ENCODE measurements at regions not wholly inside any gene's neighbourhood (a gene's known extent, or its start where the extent isn't known, plus 50 kb on each side); places are given as distances from the start of the nearest gene placed in this dataset.

DNA sequence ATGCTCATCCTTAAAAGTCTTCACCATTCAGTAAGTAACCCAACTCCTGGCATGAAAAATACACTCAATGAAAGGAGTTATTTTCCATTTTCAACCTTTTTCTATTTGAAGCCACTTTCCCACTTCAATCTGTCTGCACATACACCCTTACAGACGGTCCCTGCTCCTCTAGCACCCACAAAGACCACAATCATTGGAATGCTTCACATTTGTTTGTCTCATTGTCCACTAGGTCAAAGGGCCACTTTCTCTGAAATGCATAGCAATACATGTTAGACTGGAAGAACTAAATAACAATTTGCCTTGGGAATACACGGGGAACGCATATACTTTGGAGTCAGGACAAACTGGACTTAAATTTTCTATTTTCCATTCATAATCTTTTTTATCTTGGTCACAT, 487.1 kb upstream of the C1orf87 start:
- H3K9me3 ChIP-seq (ENCODE audit: control insufficient read depth, low read depth, low read length): no peaks in the 10 kb centered on the region
- dilution Hi-C loops (cut with MboI; ENCODE audit: extremely low pct_ligation_motif_present, low sequenced_read_pairs): no loop called here
- no peak for TF ChIP-seq EZH2 (IDR thresholded peaks at IDR 0.05; ENCODE audit: low read length)
- TF ChIP-seq, protein P1, sequence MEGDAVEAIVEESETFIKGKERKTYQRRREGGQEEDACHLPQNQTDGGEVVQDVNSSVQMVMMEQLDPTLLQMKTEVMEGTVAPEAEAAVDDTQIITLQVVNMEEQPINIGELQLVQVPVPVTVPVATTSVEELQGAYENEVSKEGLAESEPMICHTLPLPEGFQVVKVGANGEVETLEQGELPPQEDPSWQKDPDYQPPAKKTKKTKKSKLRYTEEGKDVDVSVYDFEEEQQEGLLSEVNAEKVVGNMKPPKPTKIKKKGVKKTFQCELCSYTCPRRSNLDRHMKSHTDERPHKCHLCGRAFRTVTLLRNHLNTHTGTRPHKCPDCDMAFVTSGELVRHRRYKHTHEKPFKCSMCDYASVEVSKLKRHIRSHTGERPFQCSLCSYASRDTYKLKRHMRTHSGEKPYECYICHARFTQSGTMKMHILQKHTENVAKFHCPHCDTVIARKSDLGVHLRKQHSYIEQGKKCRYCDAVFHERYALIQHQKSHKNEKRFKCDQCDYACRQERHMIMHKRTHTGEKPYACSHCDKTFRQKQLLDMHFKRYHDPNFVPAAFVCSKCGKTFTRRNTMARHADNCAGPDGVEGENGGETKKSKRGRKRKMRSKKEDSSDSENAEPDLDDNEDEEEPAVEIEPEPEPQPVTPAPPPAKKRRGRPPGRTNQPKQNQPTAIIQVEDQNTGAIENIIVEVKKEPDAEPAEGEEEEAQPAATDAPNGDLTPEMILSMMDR (optimal IDR thresholded peaks at IDR 0.05 in 1 of 3, IDR thresholded peaks at IDR 0.05 in 1 of 3, conservative IDR thresholded peaks at IDR 0.05 in 1 of 3; ENCODE audit: extremely low read depth in 1 of 3, insufficient read depth in 2 of 3, low read length in 3 of 3): no peak
- no peak overlapping the region for H3K4me2 ChIP-seq (ENCODE audit: control insufficient read depth, extremely low read depth, insufficient read depth, low read depth, low read length)
- H4K20me1 ChIP-seq (ENCODE audit: control insufficient read depth, extremely low read depth, insufficient read depth, low read length): no peaks in the 10 kb centered on the region
- DNase-seq (ENCODE audit: low read depth, low spot score) (no peak), FAIRE-seq (no peak)
- H3K9ac ChIP-seq (ENCODE audit: control insufficient read depth, extremely low read depth, insufficient read depth, low read length): no peak overlapping the region
- no peaks in the 10 kb centered on the region for H3K79me2 ChIP-seq (ENCODE audit: control insufficient read depth, insufficient read depth, low read length)
- no peaks in the 10 kb centered on the region for H3K4me1 ChIP-seq (ENCODE audit: control insufficient read depth, extremely low read depth, insufficient read depth, low read length)
- no peak overlapping the region for H2AFZ ChIP-seq (ENCODE audit: control insufficient read depth, low read length)
- H3K9me1 ChIP-seq (ENCODE audit: control insufficient read depth, extremely low read depth, insufficient read depth, low read length): no peaks in the 10 kb centered on the region
- no peak overlapping the region for H3K4me3 ChIP-seq (ENCODE audit: control insufficient read depth in 2 of 3, extremely low read depth in 1 of 3, insufficient read depth in 2 of 3, low read depth in 1 of 3, low read length in 3 of 3)
- no peaks in the 10 kb centered on the region for H3K27me3 ChIP-seq (ENCODE audit: control insufficient read depth, extremely low read depth, insufficient read depth, low read length)
- no peaks in the 10 kb centered on the region for H3K36me3 ChIP-seq (ENCODE audit: control insufficient read depth in 2 of 2, extremely low read depth in 1 of 2, insufficient read depth in 2 of 2, low read length in 2 of 2)
- H3K27ac ChIP-seq (ENCODE audit: control insufficient read depth, insufficient read depth, low read length): no peak overlapping the region

DNA sequence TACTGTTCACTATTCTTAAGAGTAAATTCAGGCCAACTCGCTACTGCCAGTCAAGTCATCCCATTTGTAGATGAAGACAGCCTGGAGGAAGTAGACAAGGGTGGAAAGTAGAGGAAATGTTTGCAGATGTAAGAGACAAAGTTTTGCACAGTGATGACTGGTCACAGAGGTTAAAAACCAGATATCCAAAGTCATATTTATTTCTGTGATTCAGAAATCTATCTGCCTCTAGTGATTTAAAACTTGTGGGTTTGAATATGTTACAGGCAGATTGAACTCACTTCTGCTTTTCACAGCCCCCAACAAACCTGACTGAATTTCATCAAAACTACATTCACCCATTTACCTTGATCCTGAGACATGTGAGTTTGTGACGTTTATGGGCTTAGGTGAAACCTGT, 484.7 kb upstream of the C1orf87 start:
- no peak overlapping the region for H3K9ac ChIP-seq (ENCODE audit: control insufficient read depth, extremely low read depth, insufficient read depth, low read length)
- H3K4me2 ChIP-seq (ENCODE audit: control insufficient read depth, extremely low read depth, insufficient read depth, low read depth, low read length): no peak overlapping the region
- H3K36me3 ChIP-seq (ENCODE audit: control insufficient read depth in 2 of 2, extremely low read depth in 1 of 2, insufficient read depth in 2 of 2, low read length in 2 of 2): no peaks in the 10 kb centered on the region
- no peak for TF ChIP-seq EZH2 (IDR thresholded peaks at IDR 0.05; ENCODE audit: low read length)
- TF ChIP-seq, protein P1 (optimal IDR thresholded peaks at IDR 0.05 in 1 of 3, IDR thresholded peaks at IDR 0.05 in 1 of 3, conservative IDR thresholded peaks at IDR 0.05 in 1 of 3; ENCODE audit: extremely low read depth in 1 of 3, insufficient read depth in 2 of 3, low read length in 3 of 3): no peak
- H3K79me2 ChIP-seq (ENCODE audit: control insufficient read depth, insufficient read depth, low read length): no peaks in the 10 kb centered on the region
- no peak overlapping the region for H3K4me3 ChIP-seq (ENCODE audit: control insufficient read depth in 2 of 3, extremely low read depth in 1 of 3, insufficient read depth in 2 of 3, low read depth in 1 of 3, low read length in 3 of 3)
- dilution Hi-C loops (cut with MboI; ENCODE audit: extremely low pct_ligation_motif_present, low sequenced_read_pairs): no loop called here
- H3K27ac ChIP-seq (ENCODE audit: control insufficient read depth, insufficient read depth, low read length): no peak overlapping the region
- FAIRE-seq (peak; percentile 43), DNase-seq (ENCODE audit: low read depth, low spot score) (no peak)
- no peak overlapping the region for H2AFZ ChIP-seq (ENCODE audit: control insufficient read depth, low read length)
- H3K27me3 ChIP-seq (ENCODE audit: control insufficient read depth, extremely low read depth, insufficient read depth, low read length): no peaks in the 10 kb centered on the region
- no peaks in the 10 kb centered on the region for H4K20me1 ChIP-seq (ENCODE audit: control insufficient read depth, extremely low read depth, insufficient read depth, low read length)
- H3K9me3 ChIP-seq (ENCODE audit: control insufficient read depth, low read depth, low read length): no peaks in the 10 kb centered on the region
- no peaks in the 10 kb centered on the region for H3K4me1 ChIP-seq (ENCODE audit: control insufficient read depth, extremely low read depth, insufficient read depth, low read length)
- no peaks in the 10 kb centered on the region for H3K9me1 ChIP-seq (ENCODE audit: control insufficient read depth, extremely low read depth, insufficient read depth, low read length)

Data from keratinocyte (primary cell).